Natural killer cell treated with Interleukin-12 subunit alpha and Interleukin-12 subunit beta and Interleukin-15 and Interleukin-18, amount 100 ng/mL, for 72 hours (primary cell): ENCODE measurements at regions not wholly inside any gene's neighbourhood (a gene's known extent, or its start where the extent isn't known, plus 50 kb on each side); places are given as distances from the start of the nearest gene placed in this dataset.
A peak's percentile ranks its signal among the peaks of the same experiment; 100 is the strongest.

Experiments
- ATAC-seq, 2 donors: fragments of 150-1000 bp; cut with Tn5 transposase in 1 of 2; sonication (Bioruptor Pico), chemical (Tn5 transposase) in 1 of 2; 2 replicates each; pipeline ENCODE4 v1.10.0; 2021
- DNase-seq: peaks from one replicate; pipeline ENCODE4 v3.0.0; 2022; ENCODE audit warnings: low spot score
- H3K27ac Mint-ChIP-seq, 2 donors: 1 replicate in 1 of 2; 2 replicates in 1 of 2; pipeline ENCODE4 v1.8.0; 2022; ENCODE audit warnings: mixed read lengths in 2 of 2, mild to moderate bottlenecking in 1 of 2, moderate library complexity in 1 of 2
- H3K27me3 Mint-ChIP-seq, 2 donors: 1 replicate in 1 of 2; 2 replicates in 1 of 2; pipeline ENCODE4 v1.8.0; 2022; ENCODE audit warnings: mixed read lengths in 2 of 2
- H3K36me3 Mint-ChIP-seq: one replicate; pipeline ENCODE4 v1.8.0; 2022; ENCODE audit warnings: mixed read lengths
- H3K4me1 Mint-ChIP-seq, 2 donors: 1 replicate in 1 of 2; 2 replicates in 1 of 2; pipeline ENCODE4 v1.8.0; 2022; ENCODE audit warnings: low read depth in 2 of 2, mixed read lengths in 2 of 2, mild to moderate bottlenecking in 1 of 2
- H3K4me3 Mint-ChIP-seq: one replicate; pipeline ENCODE4 v1.8.0; 2022; ENCODE audit warnings: mixed read lengths
- H3K9me3 Mint-ChIP-seq: 2 replicates; pipeline ENCODE4 v1.8.0; 2022; ENCODE audit warnings: mixed read lengths

GRCh38 chr16:47026947-47027346 lies 53.5 kb upstream of the DNAJA2 start:
- peaks cover 8 to 17% of the 10 kb centered on the region in 2 donors for H3K27me3 Mint-ChIP-seq
- DNase-seq (no peak), ATAC-seq (peak in 1 of 2 donors; percentile 9)
- no peaks in the 10 kb centered on the region for H3K36me3 Mint-ChIP-seq
- H3K9me3 Mint-ChIP-seq = no peaks in the 10 kb centered on the region
- H3K4me1 Mint-ChIP-seq = no peaks in the 10 kb centered on the region
- H3K4me3 Mint-ChIP-seq = no peak overlapping the region
- no peak overlapping the region for H3K27ac Mint-ChIP-seq

- DNase-seq = no peak
Observed at GRCh38 chr16:47026492-47026891, 53.0 kb upstream of the DNAJA2 start.

GRCh38 chr16:47025641-47026040 lies 52.2 kb upstream of the DNAJA2 start:
- no peaks in the 10 kb centered on the region for H3K4me1 Mint-ChIP-seq
- no peak overlapping the region for H3K27ac Mint-ChIP-seq
- DNase-seq = no peak
- H3K9me3 Mint-ChIP-seq = no peaks in the 10 kb centered on the region
- H3K36me3 Mint-ChIP-seq = no peaks in the 10 kb centered on the region
- no peak overlapping the region for H3K4me3 Mint-ChIP-seq
- H3K27me3 Mint-ChIP-seq = peaks cover 8 to 14% of the 10 kb centered on the region in 2 donors
- no peak for ATAC-seq

More at GRCh38 chr16:47026492-47026891, 53.0 kb upstream of the DNAJA2 start:
- Mint-ChIP-seq H3K27me3 (peaks cover 8 to 14% of the 10 kb centered on the region in 2 donors), H3K27ac (no peak overlapping the region), H3K4me1 (no peaks in the 10 kb centered on the region), H3K4me3 (no peak overlapping the region), H3K9me3 (no peaks in the 10 kb centered on the region), H3K36me3 (no peaks in the 10 kb centered on the region)
- ATAC-seq = peak in 1 of 2 donors; percentile 6
